Choroid plexus epithelial cell (primary cell): ENCODE measurements at regions not wholly inside any gene's neighbourhood (a gene's known extent, or its start where the extent isn't known, plus 50 kb on each side); places are given as distances from the start of the nearest gene placed in this dataset.

Experiments used
- DNase-seq: peaks from one replicate; pipeline ENCODE4 v3.0.0-alpha.2; 2010; ENCODE audit warnings: low read depth
- H3K4me3 ChIP-seq: 2 replicates; pipeline ENCODE4 v1.5.1; 2011; ENCODE audit warnings: low read depth, mild to moderate bottlenecking, control low read depth, low read length, moderate library complexity
- CTCF ChIP-seq: conservative IDR thresholded peaks from 2 replicates; pipeline ENCODE4 v1.5.1; 2011; ENCODE audit warnings: low read depth, mild to moderate bottlenecking, control low read depth, inconsistent platforms, low read length, moderate library complexity

- peak; percentile 50 for TF ChIP-seq CTCF
- peak; percentile 98 for DNase-seq
- H3K4me3 ChIP-seq, result peak overlapping the region; percentile 66
Measured at GRCh38 chr15:92809064-92809879, 90.9 kb upstream of the CHD2 start.

GRCh38 chr15:92809880-92810361 is 90.2 kb upstream of the CHD2 start:
- H3K4me3 ChIP-seq, result peak overlapping the region; percentile 66
- TF ChIP-seq CTCF, result no peak
- peak; percentile 68 for DNase-seq

- H3K4me3 ChIP-seq, result peak overlapping the region; percentile 53
- TF ChIP-seq CTCF, result no peak
- DNase-seq, result peak; percentile 86
Measured at GRCh38 chr15:92810418-92811138, 89.5 kb upstream of the CHD2 start.

- DNase-seq, result no peak
- H3K4me3 ChIP-seq, result peak overlapping the region; percentile 53
- TF ChIP-seq CTCF, result no peak
Measured at GRCh38 chr15:92811148-92811913, 88.8 kb upstream of the CHD2 start.

- H3K4me3 ChIP-seq, result no peak overlapping the region
- no peak for TF ChIP-seq CTCF
- DNase-seq, result no peak
Measured at GRCh38 chr15:92812271-92812670, 87.9 kb upstream of the CHD2 start.

GRCh38 chr15:92813485-92813884 is 86.6 kb upstream of the CHD2 start:
- DNase-seq, result no peak
- no peak overlapping the region for H3K4me3 ChIP-seq
- TF ChIP-seq CTCF, result no peak
